ENCODE measurements at regions not wholly inside any gene's neighbourhood (a gene's known extent, or its start where the extent isn't known, plus 50 kb on each side); places are given as distances from the start of the nearest gene placed in this dataset.

DNA sequence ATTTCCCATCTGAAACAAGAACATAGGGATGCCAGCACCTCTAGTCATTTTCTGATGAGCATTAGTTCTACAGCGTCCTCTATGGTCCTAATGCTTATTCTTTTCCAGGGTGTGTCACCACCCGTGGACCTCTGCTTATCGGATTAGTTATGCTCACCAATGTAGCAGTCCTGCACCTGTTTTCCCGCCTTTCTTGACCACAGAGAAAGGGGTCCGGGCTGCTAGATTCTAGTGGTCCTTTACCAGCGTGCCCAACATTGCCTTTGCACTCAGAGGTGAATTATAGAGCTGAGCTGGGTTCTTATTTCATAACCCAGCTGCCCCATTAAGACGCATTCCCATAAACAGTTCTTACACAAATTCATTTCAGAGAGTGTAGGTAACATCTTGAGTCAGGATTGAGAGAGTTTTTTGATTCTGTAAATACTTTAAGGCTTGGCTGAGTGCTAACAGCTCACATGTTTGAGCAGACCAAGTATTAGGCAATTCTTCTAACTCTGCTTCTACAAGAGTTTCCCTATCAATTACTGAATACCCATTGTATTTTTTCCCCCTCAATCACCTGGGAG lies 2205.1 kb upstream of the C9orf72 start:
- no peak overlapping the region for H2BK5ac ChIP-seq (ENCODE audit: low read depth, low read length, poor library complexity, severe bottlenecking)
- no peaks in the 10 kb centered on the region for H3K9me3 ChIP-seq (ENCODE audit: control insufficient read depth, low read length)
- no peak overlapping the region for H2AK5ac ChIP-seq (ENCODE audit: low read length, severe bottlenecking)
- H3K18ac ChIP-seq (ENCODE audit: low read depth in 1 of 2, low read length in 2 of 2): no peak overlapping the region
- H3K4me3 ChIP-seq (ENCODE audit: insufficient read depth in 1 of 2, low read depth in 1 of 2, low read length in 2 of 2): no peak overlapping the region
- H4K8ac ChIP-seq (ENCODE audit: low read length): no peak overlapping the region
- no peak overlapping the region for H3K4me2 ChIP-seq (ENCODE audit: low read length, poor library complexity, severe bottlenecking)
- no peaks in the 10 kb centered on the region for H3K27me3 ChIP-seq (ENCODE audit: control insufficient read depth in 1 of 2, insufficient read depth in 1 of 2, low read length in 2 of 2)
- H4K91ac ChIP-seq (ENCODE audit: low read length): no peak overlapping the region
- no peak overlapping the region for H2BK15ac ChIP-seq (ENCODE audit: low read depth, poor library complexity, severe bottlenecking)
- H2AFZ ChIP-seq (ENCODE audit: low read depth, low read length): no peak overlapping the region
- no peak overlapping the region for H3K9ac ChIP-seq (ENCODE audit: low read length)
- no peak for DNase-seq
- H3K14ac ChIP-seq (ENCODE audit: low read length in 2 of 2): no peak overlapping the region
- H2BK120ac ChIP-seq (ENCODE audit: low read depth, low read length): no peak overlapping the region
- no peak overlapping the region for H3K27ac ChIP-seq (ENCODE audit: low read length, poor library complexity, severe bottlenecking)
- H2BK12ac ChIP-seq (ENCODE audit: low read length in 2 of 2): no peak overlapping the region
- no peak overlapping the region for H3K4ac ChIP-seq (ENCODE audit: low read depth in 1 of 2, low read length in 2 of 2)
- WGBS: 93% methylated on average over 5 of the region's 7 CpGs
- no peak overlapping the region for H3K23ac ChIP-seq (ENCODE audit: low read length in 2 of 2)
- no peaks in the 10 kb centered on the region for H3K36me3 ChIP-seq (ENCODE audit: control insufficient read depth in 1 of 2, insufficient read depth in 2 of 2, low read depth in 1 of 2, low read length in 2 of 2)
- H3K4me1 ChIP-seq (ENCODE audit: control insufficient read depth, insufficient read depth, low read depth, low read length): no peaks in the 10 kb centered on the region
- H3K79me1 ChIP-seq (replicated peaks; ENCODE audit: low read length, poor library complexity, severe bottlenecking): no peaks in the 10 kb centered on the region

- WGBS: 85% methylated on average over 1 of the region's 1 CpG
- H3K18ac ChIP-seq (ENCODE audit: low read depth in 1 of 2, low read length in 2 of 2): no peak overlapping the region
- no peak overlapping the region for H4K8ac ChIP-seq (ENCODE audit: low read length)
- no peaks in the 10 kb centered on the region for H3K36me3 ChIP-seq (ENCODE audit: control insufficient read depth in 1 of 2, insufficient read depth in 2 of 2, low read depth in 1 of 2, low read length in 2 of 2)
- H3K4me1 ChIP-seq (ENCODE audit: control insufficient read depth, insufficient read depth, low read depth, low read length): no peaks in the 10 kb centered on the region
- H3K27me3 ChIP-seq (ENCODE audit: control insufficient read depth in 1 of 2, insufficient read depth in 1 of 2, low read length in 2 of 2): no peaks in the 10 kb centered on the region
- no peak overlapping the region for H2BK5ac ChIP-seq (ENCODE audit: low read depth, low read length, poor library complexity, severe bottlenecking)
- H3K9me3 ChIP-seq (ENCODE audit: control insufficient read depth, low read length): no peaks in the 10 kb centered on the region
- no peaks in the 10 kb centered on the region for H3K79me1 ChIP-seq (replicated peaks; ENCODE audit: low read length, poor library complexity, severe bottlenecking)
- H3K14ac ChIP-seq (ENCODE audit: low read length in 2 of 2): no peak overlapping the region
- no peak overlapping the region for H2AFZ ChIP-seq (ENCODE audit: low read depth, low read length)
- H2BK15ac ChIP-seq (ENCODE audit: low read depth, poor library complexity, severe bottlenecking): no peak overlapping the region
- H2BK12ac ChIP-seq (ENCODE audit: low read length in 2 of 2): no peak overlapping the region
- H3K9ac ChIP-seq (ENCODE audit: low read length): no peak overlapping the region
- DNase-seq: no peak
- no peak overlapping the region for H3K27ac ChIP-seq (ENCODE audit: low read length, poor library complexity, severe bottlenecking)
- H3K4me3 ChIP-seq (ENCODE audit: insufficient read depth in 1 of 2, low read depth in 1 of 2, low read length in 2 of 2): no peak overlapping the region
- H2BK120ac ChIP-seq (ENCODE audit: low read depth, low read length): no peak overlapping the region
- no peak overlapping the region for H3K23ac ChIP-seq (ENCODE audit: low read length in 2 of 2)
- no peak overlapping the region for H3K4me2 ChIP-seq (ENCODE audit: low read length, poor library complexity, severe bottlenecking)
- no peak overlapping the region for H2AK5ac ChIP-seq (ENCODE audit: low read length, severe bottlenecking)
- H3K4ac ChIP-seq (ENCODE audit: low read depth in 1 of 2, low read length in 2 of 2): no peak overlapping the region
- no peak overlapping the region for H4K91ac ChIP-seq (ENCODE audit: low read length)
Observed at GRCh38 chr9:29793970-29794369, 2220.7 kb upstream of the C9orf72 start.

DNA sequence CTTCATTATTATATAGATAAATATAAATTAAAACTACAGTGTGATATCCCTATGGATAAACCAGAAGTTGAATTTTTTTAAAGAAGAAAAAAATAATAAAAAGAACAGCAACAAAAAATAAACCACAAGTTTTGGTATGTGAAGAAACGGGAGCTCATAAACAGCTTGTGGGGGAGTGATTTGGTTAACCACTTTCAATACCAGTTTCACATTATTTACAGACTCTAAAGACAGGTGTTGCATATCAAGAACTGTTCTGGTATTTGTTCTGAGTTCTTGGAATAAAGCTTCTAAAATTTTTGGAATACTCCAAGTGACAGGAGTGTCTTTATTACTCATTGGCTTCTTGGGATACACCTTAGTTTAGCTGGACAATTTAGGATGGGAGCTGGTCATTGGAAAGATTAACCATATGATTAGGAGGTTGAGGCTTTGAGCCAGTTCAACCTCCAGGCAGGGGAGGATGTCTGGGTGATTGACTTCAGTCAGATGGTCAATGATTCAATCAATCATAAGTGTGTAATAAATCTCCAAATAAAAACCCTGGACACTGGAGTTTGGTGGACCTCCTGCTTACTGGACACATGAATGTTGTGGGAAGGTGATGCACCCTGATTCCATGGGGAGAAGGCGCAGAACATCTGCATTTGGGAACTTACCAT lies 2223.1 kb upstream of the C9orf72 start:
- Histone ChIP-seq H4K8ac (ENCODE audit: low read length) (no peak overlapping the region), H3K4me2 (ENCODE audit: low read length, poor library complexity, severe bottlenecking) (no peak overlapping the region), H3K79me1 (replicated peaks; ENCODE audit: low read length, poor library complexity, severe bottlenecking) (no peaks in the 10 kb centered on the region), H3K4ac (ENCODE audit: low read depth in 1 of 2, low read length in 2 of 2) (no peak overlapping the region), H4K91ac (ENCODE audit: low read length) (no peak overlapping the region), H2AFZ (ENCODE audit: low read depth, low read length) (no peak overlapping the region), H3K4me3 (ENCODE audit: insufficient read depth in 1 of 2, low read depth in 1 of 2, low read length in 2 of 2) (no peak overlapping the region), H2BK12ac (ENCODE audit: low read length in 2 of 2) (no peak overlapping the region), H2BK5ac (ENCODE audit: low read depth, low read length, poor library complexity, severe bottlenecking) (no peak overlapping the region), H2BK15ac (ENCODE audit: low read depth, poor library complexity, severe bottlenecking) (no peak overlapping the region), H3K27ac (ENCODE audit: low read length, poor library complexity, severe bottlenecking) (no peak overlapping the region), H3K18ac (ENCODE audit: low read depth in 1 of 2, low read length in 2 of 2) (no peak overlapping the region), H3K23ac (ENCODE audit: low read length in 2 of 2) (no peak overlapping the region), H3K36me3 (ENCODE audit: control insufficient read depth in 1 of 2, insufficient read depth in 2 of 2, low read depth in 1 of 2, low read length in 2 of 2) (no peaks in the 10 kb centered on the region), H3K14ac (ENCODE audit: low read length in 2 of 2) (no peak overlapping the region), H3K4me1 (ENCODE audit: control insufficient read depth, insufficient read depth, low read depth, low read length) (no peaks in the 10 kb centered on the region), H2AK5ac (ENCODE audit: low read length, severe bottlenecking) (no peak overlapping the region), H3K27me3 (ENCODE audit: control insufficient read depth in 1 of 2, insufficient read depth in 1 of 2, low read length in 2 of 2) (no peaks in the 10 kb centered on the region), H2BK120ac (ENCODE audit: low read depth, low read length) (no peak overlapping the region), H3K9ac (ENCODE audit: low read length) (no peak overlapping the region), H3K9me3 (ENCODE audit: control insufficient read depth, low read length) (no peaks in the 10 kb centered on the region)
- no CpG with 5 or more reads among the region's 2 CpGs for WGBS
- no peak for DNase-seq

DNA sequence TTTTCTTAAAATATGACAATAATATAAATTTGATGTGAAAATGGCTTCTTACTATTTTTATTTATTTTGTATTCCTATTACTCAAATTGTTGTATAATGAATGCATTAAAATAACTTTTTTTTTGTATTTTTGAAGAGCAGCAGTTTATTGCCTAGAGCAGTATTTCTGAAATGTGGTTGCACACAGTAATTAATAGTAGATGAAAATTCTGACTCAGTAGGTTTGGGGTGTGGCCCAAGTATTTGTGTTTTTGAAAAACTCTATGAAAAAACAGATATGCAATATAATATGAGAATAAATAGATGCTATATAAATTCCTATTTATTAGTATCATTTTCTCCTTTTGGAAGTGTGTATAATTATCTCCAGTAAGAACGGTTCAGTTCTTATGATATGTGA lies 2225.3 kb upstream of the C9orf72 start:
- Histone ChIP-seq H2AFZ (ENCODE audit: low read depth, low read length) (no peak overlapping the region), H3K14ac (ENCODE audit: low read length in 2 of 2) (no peak overlapping the region), H3K23ac (ENCODE audit: low read length in 2 of 2) (no peak overlapping the region), H3K4me1 (ENCODE audit: control insufficient read depth, insufficient read depth, low read depth, low read length) (no peaks in the 10 kb centered on the region), H2AK5ac (ENCODE audit: low read length, severe bottlenecking) (no peak overlapping the region), H4K8ac (ENCODE audit: low read length) (no peak overlapping the region), H3K9ac (ENCODE audit: low read length) (no peak overlapping the region), H2BK5ac (ENCODE audit: low read depth, low read length, poor library complexity, severe bottlenecking) (no peak overlapping the region), H3K27ac (ENCODE audit: low read length, poor library complexity, severe bottlenecking) (no peak overlapping the region), H2BK15ac (ENCODE audit: low read depth, poor library complexity, severe bottlenecking) (no peak overlapping the region), H2BK12ac (ENCODE audit: low read length in 2 of 2) (no peak overlapping the region), H2BK120ac (ENCODE audit: low read depth, low read length) (no peak overlapping the region), H3K9me3 (ENCODE audit: control insufficient read depth, low read length) (no peaks in the 10 kb centered on the region), H3K4ac (ENCODE audit: low read depth in 1 of 2, low read length in 2 of 2) (no peak overlapping the region), H3K27me3 (ENCODE audit: control insufficient read depth in 1 of 2, insufficient read depth in 1 of 2, low read length in 2 of 2) (no peaks in the 10 kb centered on the region), H3K4me2 (ENCODE audit: low read length, poor library complexity, severe bottlenecking) (no peak overlapping the region), H3K79me1 (replicated peaks; ENCODE audit: low read length, poor library complexity, severe bottlenecking) (no peaks in the 10 kb centered on the region), H3K4me3 (ENCODE audit: insufficient read depth in 1 of 2, low read depth in 1 of 2, low read length in 2 of 2) (no peak overlapping the region), H3K18ac (ENCODE audit: low read depth in 1 of 2, low read length in 2 of 2) (no peak overlapping the region), H3K36me3 (ENCODE audit: control insufficient read depth in 1 of 2, insufficient read depth in 2 of 2, low read depth in 1 of 2, low read length in 2 of 2) (no peaks in the 10 kb centered on the region), H4K91ac (ENCODE audit: low read length) (no peak overlapping the region)
- no peak for DNase-seq
- no CpG with 5 or more reads among the region's 1 CpG for WGBS
